OCI-LY7 (cell line): ENCODE measurements at regions not wholly inside any gene's neighbourhood (a gene's known extent, or its start where the extent isn't known, plus 50 kb on each side); places are given as distances from the start of the nearest gene placed in this dataset.

Experiments
- BruUV-seq: library from RNA; stranded (reverse); fragments of 400-500 nt; replicated peaks from 2 replicates; lab custom pipeline; 2021; lab: Mats Ljungman, UMichigan
- CTCF ChIA-PET: fragments of 300-600 bp; sonication (Branson Sonifier 250); formaldehyde crosslinking; loops from one replicate; lab custom pipeline; 2022; ENCODE audit warnings: antibody characterized with exemption; ENCODE audit not compliant: unreplicated experiment; lab: Charles Lee
- POLR2A ChIA-PET: fragments of 300-600 bp; sonication (Branson Sonifier 250); formaldehyde crosslinking; loops from one replicate; lab custom pipeline; 2022; ENCODE audit warnings: antibody characterized with exemption; lab: Charles Lee
- DNase-seq: peaks from one replicate; pipeline ENCODE4 v3.0.0-alpha.2; 2015; ENCODE audit warnings: low spot score
- H2AFZ ChIP-seq: fragments of 200-600 bp; sonication (generic), shearing (Covaris generic); 2 replicates; pipeline ENCODE4 v1.6.1; 2014; ENCODE audit warnings: mild to moderate bottlenecking, antibody characterized with exemption, low read length, moderate library complexity
- H3K27ac ChIP-seq: fragments of 200-600 bp; sonication (generic); 2 replicates; pipeline ENCODE4 v1.5.1; 2014; ENCODE audit warnings: mixed run types, low read depth, mild to moderate bottlenecking, moderate library complexity, low read length, inconsistent platforms; ENCODE audit not compliant: poor library complexity, severe bottlenecking
- H3K36me3 ChIP-seq: fragments of 200-600 bp; sonication (generic); 2 replicates; pipeline ENCODE4 v1.6.1; 2014; ENCODE audit warnings: mild to moderate bottlenecking, antibody characterized with exemption, low read length, moderate library complexity, mixed read lengths; ENCODE audit not compliant: insufficient read depth
- H3K4me1 ChIP-seq: fragments of 200-600 bp; sonication (generic); 2 replicates; pipeline ENCODE4 v1.5.1; 2014; ENCODE audit warnings: mild to moderate bottlenecking, low read length; ENCODE audit not compliant: insufficient read depth, poor library complexity, severe bottlenecking
- H3K4me2 ChIP-seq: fragments of 200-600 bp; sonication (generic); 2 replicates; pipeline ENCODE4 v1.6.1; 2014; ENCODE audit warnings: mild to moderate bottlenecking, low read length
- H3K4me3 ChIP-seq: fragments of 200-600 bp; sonication (generic); 2 replicates; pipeline ENCODE4 v1.5.1; 2014; ENCODE audit warnings: mild to moderate bottlenecking, low read depth, low read length; ENCODE audit not compliant: poor library complexity, severe bottlenecking
- H3K79me2 ChIP-seq: fragments of 200-600 bp; sonication (generic); 2 replicates; pipeline ENCODE4 v1.6.1; 2016; ENCODE audit warnings: low read depth, mild to moderate bottlenecking, low read length, moderate library complexity, mixed read lengths; ENCODE audit not compliant: insufficient read depth
- H3K9me2 ChIP-seq: fragments of 200-600 bp; sonication (generic); 2 replicates; pipeline ENCODE4 v1.6.1; 2016; ENCODE audit warnings: mild to moderate bottlenecking, low read length, mixed read lengths; ENCODE audit not compliant: insufficient read depth
- H3K9me3 ChIP-seq: fragments of 200-600 bp; sonication (generic); 2 replicates; pipeline ENCODE4 v1.6.1; 2014; ENCODE audit warnings: mild to moderate bottlenecking, mixed run types, low read length, mixed read lengths
- H4K20me1 ChIP-seq: fragments of 200-600 bp; sonication (generic); 2 replicates; pipeline ENCODE4 v1.6.1; 2014; ENCODE audit warnings: mild to moderate bottlenecking, antibody characterized with exemption, low read length, moderate library complexity, mixed read lengths; ENCODE audit not compliant: insufficient read depth
- CTCF ChIP-seq: fragments of 200-600 bp; sonication (generic); conservative IDR thresholded peaks from 2 replicates; pipeline ENCODE4 v1.5.1; 2014; ENCODE audit warnings: mild to moderate bottlenecking, antibody characterized with exemption, low read length, moderate library complexity, mixed read lengths
- EZH2phosphoT487 ChIP-seq: fragments of 200-600 bp; sonication (generic); IDR thresholded peaks from 2 replicates; pipeline ENCODE4 v1.6.1; 2018; ENCODE audit warnings: low read depth, borderline replicate concordance, mild to moderate bottlenecking, mixed run types, antibody characterized with exemption, low read length, moderate library complexity, mixed read lengths
- intact Hi-C: fragments of 100-400 bp; cut with micrococcal nuclease; formaldehyde crosslinking; loops from one replicate; pipeline ENCODE4 v1.10.0; 2022; ENCODE audit not compliant: unreplicated experiment

GRCh38 chr2:184169366-184169765 lies 429.0 kb upstream of the ZNF804A start:
- Histone ChIP-seq H2AFZ (no peak overlapping the region), H3K4me2 (no peak overlapping the region), H3K79me2 (no peaks in the 10 kb centered on the region), H3K36me3 (no peaks in the 10 kb centered on the region), H3K4me1 (no peaks in the 10 kb centered on the region), H3K9me3 (no peaks in the 10 kb centered on the region), H3K27ac (no peak overlapping the region), H3K9me2 (no peaks in the 10 kb centered on the region), H4K20me1 (no peaks in the 10 kb centered on the region), H3K4me3 (no peak overlapping the region)
- TF ChIP-seq EZH2phosphoT487: no peak
- no peak for TF ChIP-seq CTCF
- ChIA-PET POLR2A (no interaction called here), CTCF (no interaction called here)
- DNase-seq: no peak
- intact Hi-C loops: no loop called here
- no TSS peak for BruUV-seq

- H4K20me1 ChIP-seq: no peaks in the 10 kb centered on the region
- intact Hi-C loops: no loop called here
- no peak for TF ChIP-seq EZH2phosphoT487
- TF ChIP-seq CTCF: no peak
- DNase-seq: no peak
- CTCF ChIA-PET: no interaction called here
- no peak overlapping the region for H2AFZ ChIP-seq
- POLR2A ChIA-PET: no interaction called here
- H3K9me3 ChIP-seq: no peaks in the 10 kb centered on the region
- no peaks in the 10 kb centered on the region for H3K79me2 ChIP-seq
- no peaks in the 10 kb centered on the region for H3K9me2 ChIP-seq
- H3K4me3 ChIP-seq: no peak overlapping the region
- no peaks in the 10 kb centered on the region for H3K4me1 ChIP-seq
- no TSS peak for BruUV-seq
- no peak overlapping the region for H3K4me2 ChIP-seq
- H3K27ac ChIP-seq: no peak overlapping the region
- no peaks in the 10 kb centered on the region for H3K36me3 ChIP-seq
These were observed 423.7 kb upstream of the ZNF804A start for GRCh38 chr2:184174493-184175104.

- BruUV-seq: no TSS peak
- intact Hi-C loops: no loop called here
- H3K79me2 ChIP-seq: no peaks in the 10 kb centered on the region
- no peak overlapping the region for H3K27ac ChIP-seq
- H3K4me2 ChIP-seq: no peak overlapping the region
- no peak for TF ChIP-seq CTCF
- no peak for TF ChIP-seq EZH2phosphoT487
- no peaks in the 10 kb centered on the region for H4K20me1 ChIP-seq
- H3K9me3 ChIP-seq: no peaks in the 10 kb centered on the region
- H3K4me1 ChIP-seq: no peaks in the 10 kb centered on the region
- no peak for DNase-seq
- ChIA-PET CTCF (no interaction called here), POLR2A (interaction anchor here (0.7 to 2.4 kb wide), 4 partner anchors 12 to 1543 kb away, joined by 3 to 8 read pairs (median 4); no protein-coding TSS in a partner anchor)
- H3K9me2 ChIP-seq: no peaks in the 10 kb centered on the region
- no peaks in the 10 kb centered on the region for H3K36me3 ChIP-seq
- H3K4me3 ChIP-seq: no peak overlapping the region
- no peak overlapping the region for H2AFZ ChIP-seq
These were observed 420.1 kb upstream of the ZNF804A start for GRCh38 chr2:184178229-184178628.
